Skeletal muscle satellite cell (primary cell): ENCODE measurements at regions not wholly inside any gene's neighbourhood (a gene's known extent, or its start where the extent isn't known, plus 50 kb on each side); places are given as distances from the start of the nearest gene placed in this dataset.

Experiments used
- H3K27me3 ChIP-seq: 2 replicates; pipeline ENCODE4 v1.7.0; 2013; ENCODE audit warnings: low read length; ENCODE audit not compliant: control insufficient read depth, insufficient read depth
- H3K36me3 ChIP-seq: 2 replicates; pipeline ENCODE4 v1.7.0; 2013; ENCODE audit warnings: mild to moderate bottlenecking, control low read depth, low read length; ENCODE audit not compliant: insufficient read depth
- H3K4me1 ChIP-seq: 2 replicates; pipeline ENCODE4 v1.7.0; 2013; ENCODE audit warnings: low read length; ENCODE audit not compliant: control insufficient read depth, insufficient read depth
- H3K4me2 ChIP-seq: 2 replicates; pipeline ENCODE4 v1.7.0; 2013; ENCODE audit warnings: mild to moderate bottlenecking, low read length
- H3K4me3 ChIP-seq: 2 replicates; pipeline ENCODE4 v1.7.0; 2013; ENCODE audit warnings: low read length
- H3K9ac ChIP-seq: 2 replicates; pipeline ENCODE4 v1.7.0; 2013; ENCODE audit warnings: mild to moderate bottlenecking, low read depth, low read length, moderate library complexity
- H3K9me3 ChIP-seq: replicated peaks from 2 replicates; pipeline ENCODE4 v1.7.0; 2013; ENCODE audit warnings: mild to moderate bottlenecking, control low read depth, low read length

- H3K36me3 ChIP-seq, result no peaks in the 10 kb centered on the region
- no peaks in the 10 kb centered on the region for H3K9me3 ChIP-seq
- no peak overlapping the region for H3K4me2 ChIP-seq
- H3K27me3 ChIP-seq, result no peaks in the 10 kb centered on the region
- H3K9ac ChIP-seq, result no peak overlapping the region
- no peaks in the 10 kb centered on the region for H3K4me1 ChIP-seq
- no peak overlapping the region for H3K4me3 ChIP-seq
Observed at GRCh38 chr17:72474719-72475477, 354.1 kb downstream of the SOX9 start.

DNA sequence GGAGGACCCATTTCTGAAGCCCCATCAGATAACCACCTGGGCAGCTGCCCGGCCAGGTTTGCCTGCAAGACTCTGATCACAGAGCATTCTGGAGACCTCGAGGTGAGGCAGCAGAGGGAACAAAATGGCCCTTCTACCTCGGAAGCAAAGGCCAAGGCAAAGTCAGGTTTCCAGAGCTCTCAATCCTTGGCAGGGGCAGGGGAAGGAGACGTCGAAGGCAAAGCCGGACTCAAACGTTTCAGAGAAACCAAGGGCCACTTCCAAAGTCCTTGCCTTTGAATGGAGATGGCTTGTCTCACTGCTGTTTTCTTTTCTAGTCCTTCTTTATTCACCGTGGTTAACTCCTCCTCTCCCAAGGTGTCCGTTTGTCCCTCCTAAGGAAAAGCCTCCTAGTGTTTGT, 355.3 kb downstream of the SOX9 start:
- H3K4me2 ChIP-seq, result no peak overlapping the region
- no peaks in the 10 kb centered on the region for H3K4me1 ChIP-seq
- no peak overlapping the region for H3K9ac ChIP-seq
- no peaks in the 10 kb centered on the region for H3K27me3 ChIP-seq
- H3K4me3 ChIP-seq, result no peak overlapping the region
- no peaks in the 10 kb centered on the region for H3K36me3 ChIP-seq
- H3K9me3 ChIP-seq, result no peaks in the 10 kb centered on the region

- H3K9me3 ChIP-seq, result no peaks in the 10 kb centered on the region
- H3K36me3 ChIP-seq, result no peaks in the 10 kb centered on the region
- H3K4me3 ChIP-seq, result no peak overlapping the region
Observed at GRCh38 chr17:72476575-72476986, 355.8 kb downstream of the SOX9 start.

GRCh38 chr17:72477491-72477890, 356.7 kb downstream of the SOX9 start:
- H3K4me1 ChIP-seq, result no peaks in the 10 kb centered on the region
- H3K4me3 ChIP-seq, result no peak overlapping the region
- no peak overlapping the region for H3K4me2 ChIP-seq
- no peaks in the 10 kb centered on the region for H3K9me3 ChIP-seq
- H3K9ac ChIP-seq, result no peak overlapping the region
- H3K27me3 ChIP-seq, result no peaks in the 10 kb centered on the region
- no peaks in the 10 kb centered on the region for H3K36me3 ChIP-seq

More at GRCh38 chr17:72476575-72476986, 355.8 kb downstream of the SOX9 start:
- Histone ChIP-seq H3K27me3 (no peaks in the 10 kb centered on the region), H3K4me2 (no peak overlapping the region), H3K9ac (no peak overlapping the region), H3K4me1 (no peaks in the 10 kb centered on the region)

DNA sequence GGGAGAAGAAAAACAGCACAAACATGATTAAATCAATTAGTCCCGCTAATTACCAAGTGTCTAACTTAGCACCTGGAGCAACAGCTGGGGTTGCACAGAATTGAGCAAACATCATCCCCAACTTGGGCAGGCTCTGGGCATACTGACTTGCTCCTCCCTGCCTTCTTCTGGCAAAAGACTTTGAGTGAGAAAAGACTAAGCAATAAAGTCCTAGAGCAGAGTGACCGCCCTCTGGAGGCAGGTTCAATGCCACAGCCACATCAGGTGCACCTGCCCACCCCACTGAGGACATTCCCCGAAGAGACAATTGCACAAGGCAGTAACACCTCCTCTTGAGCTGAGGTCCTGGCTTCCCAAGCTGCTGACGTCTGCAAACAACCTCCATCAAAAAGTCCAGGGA, 358.3 kb downstream of the SOX9 start:
- H3K4me3 ChIP-seq, result no peak overlapping the region
- no peaks in the 10 kb centered on the region for H3K27me3 ChIP-seq
- H3K36me3 ChIP-seq, result no peaks in the 10 kb centered on the region
- H3K4me2 ChIP-seq, result no peak overlapping the region
- H3K9ac ChIP-seq, result no peak overlapping the region
- no peaks in the 10 kb centered on the region for H3K9me3 ChIP-seq
- H3K4me1 ChIP-seq, result no peaks in the 10 kb centered on the region

GRCh38 chr17:72481572-72481971, 360.8 kb downstream of the SOX9 start:
- no peaks in the 10 kb centered on the region for H3K9me3 ChIP-seq
- H3K27me3 ChIP-seq, result no peaks in the 10 kb centered on the region
- no peak overlapping the region for H3K9ac ChIP-seq
- no peak overlapping the region for H3K4me3 ChIP-seq
- no peak overlapping the region for H3K4me2 ChIP-seq
- H3K36me3 ChIP-seq, result no peaks in the 10 kb centered on the region
- H3K4me1 ChIP-seq, result no peaks in the 10 kb centered on the region

DNA sequence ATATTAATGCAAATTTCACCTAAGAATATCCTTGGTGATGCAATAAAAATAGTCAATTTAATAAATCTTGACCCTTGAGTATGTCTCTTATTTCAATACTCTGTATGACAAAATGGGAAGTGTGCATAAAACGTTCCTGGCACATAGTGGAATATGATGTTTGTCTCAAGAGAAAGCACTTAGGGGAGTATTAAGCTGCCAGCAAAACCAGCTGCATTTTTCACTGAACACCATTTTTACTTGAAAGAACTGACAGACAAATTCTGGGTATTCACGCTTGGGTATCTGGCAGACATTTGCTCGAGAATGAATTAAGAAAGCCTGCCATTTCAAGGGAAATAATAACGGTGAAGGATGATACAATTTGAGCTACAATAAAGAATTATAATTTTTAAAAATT, 364.8 kb downstream of the SOX9 start:
- H3K4me3 ChIP-seq, result no peak overlapping the region

GRCh38 chr17:72486806-72487205, 366.0 kb downstream of the SOX9 start:
- Histone ChIP-seq H3K9ac (no peak overlapping the region), H3K4me1 (no peaks in the 10 kb centered on the region), H3K4me2 (no peak overlapping the region), H3K9me3 (no peaks in the 10 kb centered on the region), H3K4me3 (no peak overlapping the region), H3K27me3 (no peaks in the 10 kb centered on the region), H3K36me3 (no peaks in the 10 kb centered on the region)

More for the DNA sequence above, 364.8 kb downstream of the SOX9 start:
- Histone ChIP-seq H3K36me3 (no peaks in the 10 kb centered on the region), H3K4me1 (no peaks in the 10 kb centered on the region), H3K27me3 (no peaks in the 10 kb centered on the region), H3K9ac (no peak overlapping the region), H3K4me2 (no peak overlapping the region), H3K9me3 (no peaks in the 10 kb centered on the region)

DNA sequence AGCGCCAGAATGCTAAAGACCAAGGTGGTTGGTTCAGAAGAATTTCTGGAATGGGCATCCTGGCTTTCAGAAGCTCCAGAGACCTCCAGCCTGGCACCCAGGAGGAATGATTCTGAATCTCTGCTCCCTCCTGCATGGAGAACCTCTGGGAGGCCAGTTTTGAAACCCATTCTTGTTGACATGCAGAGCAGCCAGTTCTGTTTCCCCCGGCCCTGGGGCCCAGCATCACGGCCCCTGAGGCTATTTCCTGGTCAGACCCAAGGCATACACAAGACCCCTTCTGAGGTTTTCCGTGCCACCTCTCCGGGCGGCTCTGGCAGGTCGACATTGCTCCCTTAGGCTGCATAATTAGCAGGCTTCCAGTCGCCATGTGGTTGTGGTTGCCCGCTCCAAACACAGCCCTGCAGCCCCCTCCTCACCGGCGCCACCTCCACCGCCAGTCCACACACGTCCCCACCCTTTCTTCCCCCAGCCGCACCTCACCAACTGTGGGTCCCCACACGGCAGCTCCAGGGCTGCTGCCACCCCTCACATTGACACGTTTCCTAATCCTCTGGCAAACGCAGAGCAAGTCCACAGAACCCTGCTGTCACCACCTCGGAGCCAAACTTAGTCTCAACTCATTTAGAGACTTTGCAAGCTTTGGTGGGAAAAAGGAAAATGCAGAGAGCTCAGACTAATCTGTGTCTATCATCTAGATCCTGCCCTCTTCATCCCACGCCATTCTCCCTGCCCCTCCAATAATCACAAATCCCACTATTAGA, 367.1 kb downstream of the SOX9 start:
- no peaks in the 10 kb centered on the region for H3K4me1 ChIP-seq
- H3K9ac ChIP-seq, result no peak overlapping the region
- H3K27me3 ChIP-seq, result no peaks in the 10 kb centered on the region
- no peak overlapping the region for H3K4me3 ChIP-seq
- no peaks in the 10 kb centered on the region for H3K36me3 ChIP-seq
- no peaks in the 10 kb centered on the region for H3K9me3 ChIP-seq
- no peak overlapping the region for H3K4me2 ChIP-seq

GRCh38 chr17:72488555-72489271, 367.9 kb downstream of the SOX9 start:
- Histone ChIP-seq H3K36me3 (no peaks in the 10 kb centered on the region), H3K27me3 (no peaks in the 10 kb centered on the region), H3K9me3 (no peaks in the 10 kb centered on the region), H3K9ac (no peak overlapping the region), H3K4me2 (no peak overlapping the region), H3K4me1 (no peaks in the 10 kb centered on the region), H3K4me3 (no peak overlapping the region)

- H3K4me3 ChIP-seq, result no peak overlapping the region
- H3K36me3 ChIP-seq, result no peaks in the 10 kb centered on the region
- H3K4me2 ChIP-seq, result no peak overlapping the region
- H3K27me3 ChIP-seq, result no peaks in the 10 kb centered on the region
- no peak overlapping the region for H3K9ac ChIP-seq
- no peaks in the 10 kb centered on the region for H3K9me3 ChIP-seq
- H3K4me1 ChIP-seq, result no peaks in the 10 kb centered on the region
Observed at GRCh38 chr17:72489272-72489641, 368.4 kb downstream of the SOX9 start.
